Neural progenitor cell (in vitro differentiated cells): ENCODE measurements at regions not wholly inside any gene's neighbourhood (a gene's known extent, or its start where the extent isn't known, plus 50 kb on each side); places are given as distances from the start of the nearest gene placed in this dataset.

Source experiments
- CTCF ChIP-seq: fragments of 200-600 bp; sonication (generic); IDR thresholded peaks from 2 replicates; pipeline ENCODE4 v1.5.1; 2017; ENCODE audit warnings: antibody characterized with exemption, mild to moderate bottlenecking
- EZH2 ChIP-seq: fragments of 200-600 bp; sonication (generic); IDR thresholded peaks from 2 replicates; pipeline ENCODE4 v1.6.1; 2017; ENCODE audit warnings: antibody characterized with exemption, mild to moderate bottlenecking, moderate library complexity
- EZH2phosphoT487 ChIP-seq: fragments of 200-600 bp; sonication (generic); IDR thresholded peaks from 2 replicates; pipeline ENCODE4 v1.6.1; 2017; ENCODE audit warnings: antibody characterized with exemption

DNA sequence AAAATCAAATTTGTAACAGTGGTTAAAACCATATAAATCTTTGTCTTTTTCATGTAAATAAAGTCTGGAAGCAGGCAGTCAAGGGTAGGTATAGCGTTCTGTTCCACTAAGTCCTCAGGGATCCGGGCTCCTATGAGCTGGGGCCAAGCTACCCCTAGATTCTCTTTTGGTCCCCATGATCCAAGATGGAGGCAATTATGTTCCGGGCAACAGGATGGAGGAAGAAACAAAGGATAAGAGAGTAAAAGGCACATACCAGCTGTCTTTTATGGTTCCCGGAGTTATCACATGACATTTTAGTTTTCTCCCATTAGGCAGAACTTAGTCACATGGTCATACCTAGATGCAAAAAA, 224.4 kb upstream of the NFE2L3 start:
- TF ChIP-seq CTCF (no peak), EZH2 (no peak), EZH2phosphoT487 (no peak)
